ENCODE measurements at regions not wholly inside any gene's neighbourhood (a gene's known extent, or its start where the extent isn't known, plus 50 kb on each side); places are given as distances from the start of the nearest gene placed in this dataset.
A peak's percentile ranks its signal among the peaks of the same experiment; 100 is the strongest.

- 96% methylated on average over 1 of the region's 1 CpG for WGBS (ENCODE audit: low lambda C conversion rate)
- H3K4me1 ChIP-seq (ENCODE audit: control insufficient read depth in 1 of 2, insufficient read depth in 2 of 2, low read depth in 1 of 2, low read length in 1 of 2) = peaks cover 0 to 36% of the 10 kb centered on the region in 2 experiments; a peak in 3 of 4 replicates
These were observed 156.3 kb downstream of the GASK1B start for GRCh38 chr4:158016511-158016910.

GRCh38 chr4:158015241-158015640, 157.6 kb downstream of the GASK1B start:
- Histone ChIP-seq H3F3A (replicated peaks; ENCODE audit: insufficient read depth) (peaks cover 45% of the 10 kb centered on the region), H2AFZ (ENCODE audit: low read depth) (0 out of 2 replicates have a peak overlapping the region, but pooled peaks have one; percentile 1), H3K4me1 (ENCODE audit: control insufficient read depth in 1 of 2, insufficient read depth in 2 of 2, low read depth in 1 of 2, low read length in 1 of 2) (peaks cover 0 to 28% of the 10 kb centered on the region in 2 experiments; a peak in 2 of 4 replicates), H4K20me1 (ENCODE audit: insufficient read depth) (no peaks in the 10 kb centered on the region), H3K4me3 (ENCODE audit: low read depth in 2 of 2, low read length in 1 of 2) (peak overlapping the region in 1 of 2 experiments; percentile 42; a peak in 1 of 4 replicates), H3K79me2 (ENCODE audit: insufficient read depth) (no peaks in the 10 kb centered on the region), H3K27ac (ENCODE audit: low read depth in 2 of 2, low read length in 1 of 2) (peak overlapping the region; percentile 31 to 85; a peak in 3 of 4 replicates), H3K4me2 (peak overlapping the region; percentile 66), H3K36me3 (replicated peaks in 1 of 2; ENCODE audit: control insufficient read depth in 1 of 2, insufficient read depth in 2 of 2, low read length in 1 of 2) (no peaks in the 10 kb centered on the region), H3K9me2 (no peaks in the 10 kb centered on the region), H3K27me3 (ENCODE audit: insufficient read depth) (no peaks in the 10 kb centered on the region), H3K9me3 (0 out of 2 replicates have a peak, but pooled peaks cover 4% of the 10 kb centered on the region), H3K9ac (peak overlapping the region; percentile 35; the same call in 1 of the 2 replicates)
- ChIA-PET CTCF (interaction anchor here (1.2 kb wide), 1 partner anchor 11 kb away, joined by 3 read pairs; no protein-coding TSS in a partner anchor), POLR2A (no interaction called here)
- no peak for DNase-seq
- 28% methylated on average over 3 of the region's 3 CpGs for WGBS (ENCODE audit: low lambda C conversion rate)
- TF ChIP-seq IRF3 (IDR thresholded peaks at IDR 0.05; ENCODE audit: low read depth, low read length) (no peak), REST (IDR thresholded peaks at IDR 0.05; ENCODE audit: low read depth, low read length) (no peak), POLR2AphosphoS5 (IDR thresholded peaks at IDR 0.05; ENCODE audit: low read depth, low read length) (no peak), MAX (IDR thresholded peaks at IDR 0.05; ENCODE audit: low read depth) (peak; percentile 34; the same call in 1 of the 2 replicates), JUND (IDR thresholded peaks at IDR 0.05) (peak; percentile 92), RAD21 (IDR thresholded peaks at IDR 0.05; ENCODE audit: low read length) (no peak), YY1 (IDR thresholded peaks at IDR 0.05; ENCODE audit: low read depth) (no peak), SMC3 (IDR thresholded peaks at IDR 0.05; ENCODE audit: low read depth, low read length) (no peak), NRF1 (IDR thresholded peaks at IDR 0.05; ENCODE audit: low read depth, low read length) (no peak), ELF1 (IDR thresholded peaks at IDR 0.05) (no peak), EP300 (IDR thresholded peaks at IDR 0.05; ENCODE audit: borderline replicate concordance in 1 of 2, low read depth in 1 of 2, low read length in 1 of 2) (peak in 1 of 2 experiments; percentile 83; a peak in 2 of 4 replicates), USF2 (IDR thresholded peaks at IDR 0.05; ENCODE audit: borderline replicate concordance, low read depth, low read length) (no peak), GABPA (IDR thresholded peaks at IDR 0.05; ENCODE audit: low read depth) (0 out of 2 replicates have a peak, but pooled peaks have one; percentile 16), RCOR1 (IDR thresholded peaks at IDR 0.05; ENCODE audit: low read length) (no peak), MEF2A (IDR thresholded peaks at IDR 0.05; ENCODE audit: borderline replicate concordance, low read depth) (peak; percentile 62)

More at GRCh38 chr4:158016511-158016910, 156.3 kb downstream of the GASK1B start:
- Histone ChIP-seq H3K9me3 (0 out of 2 replicates have a peak, but pooled peaks cover 4% of the 10 kb centered on the region), H3K4me2 (no peak overlapping the region), H2AFZ (ENCODE audit: low read depth) (no peak overlapping the region), H4K20me1 (ENCODE audit: insufficient read depth) (no peaks in the 10 kb centered on the region), H3F3A (replicated peaks; ENCODE audit: insufficient read depth) (peaks cover 56% of the 10 kb centered on the region), H3K9ac (no peak overlapping the region), H3K9me2 (no peaks in the 10 kb centered on the region), H3K4me3 (ENCODE audit: low read depth in 2 of 2, low read length in 1 of 2) (no peak overlapping the region), H3K27me3 (ENCODE audit: insufficient read depth) (no peaks in the 10 kb centered on the region), H3K27ac (ENCODE audit: low read depth in 2 of 2, low read length in 1 of 2) (no peak overlapping the region), H3K36me3 (replicated peaks in 1 of 2; ENCODE audit: control insufficient read depth in 1 of 2, insufficient read depth in 2 of 2, low read length in 1 of 2) (no peaks in the 10 kb centered on the region), H3K79me2 (ENCODE audit: insufficient read depth) (no peaks in the 10 kb centered on the region)
- ChIA-PET CTCF (interaction anchor here (1.0 kb wide), 2 partner anchors 154 to 156 kb away, joined by 3 to 4 read pairs; no protein-coding TSS in a partner anchor), POLR2A (no interaction called here)
- no peak for DNase-seq
- TF ChIP-seq FOXM1 (IDR thresholded peaks at IDR 0.05; ENCODE audit: low read depth) (no peak), GATA2 (CRISPR knock-in tag; IDR thresholded peaks at IDR 0.05) (no peak), EP300 (IDR thresholded peaks at IDR 0.05; ENCODE audit: borderline replicate concordance in 1 of 2, low read depth in 1 of 2, low read length in 1 of 2) (no peak), ZBTB33 (IDR thresholded peaks at IDR 0.05; ENCODE audit: borderline replicate concordance, low read depth) (no peak), TCF12 (IDR thresholded peaks at IDR 0.05) (no peak)
